Thoracic aorta (tissue), 2 donors: ENCODE measurements at regions not wholly inside any gene's neighbourhood (a gene's known extent, or its start where the extent isn't known, plus 50 kb on each side); places are given as distances from the start of the nearest gene placed in this dataset.

Source experiments
- ATAC-seq: fragments of 150-250 bp; one replicate; pipeline ENCODE4 v1.8.0; 2017; ENCODE audit warnings: low read depth; ENCODE audit not compliant: insufficient number of reproducible peaks, low FRiP score
- DNase-seq: peaks from one replicate; pipeline ENCODE4 v3.0.0-alpha.2; 2020; ENCODE audit warnings: low spot score
- H3K27ac ChIP-seq, 2 donors: fragments of 200-600 bp; sonication (generic); 1 replicate in 1 of 2; 2 replicates in 1 of 2; pipeline ENCODE4 v1.5.1; 2016; ENCODE audit warnings: mild to moderate bottlenecking in 2 of 2, moderate library complexity in 2 of 2
- H3K27me3 ChIP-seq: fragments of 200-600 bp; sonication (generic); replicated peaks from 2 replicates; pipeline ENCODE4 v1.6.0; 2016; ENCODE audit warnings: mild to moderate bottlenecking; ENCODE audit not compliant: insufficient read depth
- H3K36me3 ChIP-seq: fragments of 200-600 bp; sonication (generic); one replicate; pipeline ENCODE4 v1.5.1; 2016
- H3K4me1 ChIP-seq, 2 donors: fragments of 200-600 bp; sonication (generic); 1 replicate in 1 of 2; 2 replicates in 1 of 2; pipeline versions ENCODE4 v1.5.1 to v1.6.0; 2016; ENCODE audit warnings: low read depth in 2 of 2, mild to moderate bottlenecking in 1 of 2; ENCODE audit not compliant: control insufficient read depth in 1 of 2
- H3K4me3 ChIP-seq: fragments of 200-600 bp; sonication (generic); 2 replicates; pipeline ENCODE4 v1.5.1; 2016; ENCODE audit warnings: mild to moderate bottlenecking
- H3K9me3 ChIP-seq: fragments of 200-600 bp; sonication (generic); 2 replicates; pipeline ENCODE4 v1.5.1; 2016
- CTCF ChIP-seq: fragments of 200-600 bp; sonication (generic); IDR thresholded peaks from one replicate; pipeline ENCODE4 v1.5.1; 2019; ENCODE audit warnings: antibody characterized with exemption

GRCh38 chr1:56399795-56400194 lies 179.6 kb downstream of the PLPP3 start:
- no peaks in the 10 kb centered on the region for H3K36me3 ChIP-seq
- peaks cover 0 to 8% of the 10 kb centered on the region in 2 donors for H3K4me1 ChIP-seq
- H3K9me3 ChIP-seq = no peaks in the 10 kb centered on the region
- no peak overlapping the region for H3K4me3 ChIP-seq
- TF ChIP-seq CTCF = no peak
- no peak overlapping the region for H3K27ac ChIP-seq
- DNase-seq (no peak), ATAC-seq (no peak)
- no peaks in the 10 kb centered on the region for H3K27me3 ChIP-seq

GRCh38 chr1:56399326-56399725 lies 180.0 kb downstream of the PLPP3 start:
- no peak overlapping the region for H3K27ac ChIP-seq
- no peaks in the 10 kb centered on the region for H3K9me3 ChIP-seq
- no peaks in the 10 kb centered on the region for H3K36me3 ChIP-seq
- H3K4me1 ChIP-seq = peaks cover 0 to 5% of the 10 kb centered on the region in 2 donors
- H3K4me3 ChIP-seq = no peak overlapping the region
- no peaks in the 10 kb centered on the region for H3K27me3 ChIP-seq
- no peak for DNase-seq
- TF ChIP-seq CTCF = no peak
- no peak for ATAC-seq

GRCh38 chr1:56397811-56398231 lies 181.5 kb downstream of the PLPP3 start:
- no peaks in the 10 kb centered on the region for H3K36me3 ChIP-seq
- H3K4me3 ChIP-seq = no peak overlapping the region
- no peaks in the 10 kb centered on the region for H3K27me3 ChIP-seq
- H3K4me1 ChIP-seq = peaks cover 0 to 4% of the 10 kb centered on the region in 2 donors
- no peak overlapping the region for H3K27ac ChIP-seq
- no peaks in the 10 kb centered on the region for H3K9me3 ChIP-seq
- DNase-seq = no peak
- ATAC-seq = no peak
- no peak for TF ChIP-seq CTCF

GRCh38 chr1:56397409-56397808 lies 182.0 kb downstream of the PLPP3 start:
- Histone ChIP-seq H3K27ac (no peak overlapping the region), H3K4me3 (no peak overlapping the region), H3K9me3 (no peaks in the 10 kb centered on the region), H3K4me1 (peaks cover 0 to 4% of the 10 kb centered on the region in 2 donors), H3K27me3 (no peaks in the 10 kb centered on the region), H3K36me3 (no peaks in the 10 kb centered on the region)
- no peak for ATAC-seq
- TF ChIP-seq CTCF = no peak
- no peak for DNase-seq

- Histone ChIP-seq H3K36me3 (no peaks in the 10 kb centered on the region), H3K4me1 (peaks cover 0 to 4% of the 10 kb centered on the region in 2 donors), H3K27ac (no peak overlapping the region), H3K9me3 (no peaks in the 10 kb centered on the region), H3K4me3 (no peak overlapping the region), H3K27me3 (no peaks in the 10 kb centered on the region)
- DNase-seq (no peak), ATAC-seq (no peak)
- no peak for TF ChIP-seq CTCF
Observed at GRCh38 chr1:56396581-56396980, 182.8 kb downstream of the PLPP3 start.
